ENCODE measurements at regions not wholly inside any gene's neighbourhood (a gene's known extent, or its start where the extent isn't known, plus 50 kb on each side); places are given as distances from the start of the nearest gene placed in this dataset.

DNA sequence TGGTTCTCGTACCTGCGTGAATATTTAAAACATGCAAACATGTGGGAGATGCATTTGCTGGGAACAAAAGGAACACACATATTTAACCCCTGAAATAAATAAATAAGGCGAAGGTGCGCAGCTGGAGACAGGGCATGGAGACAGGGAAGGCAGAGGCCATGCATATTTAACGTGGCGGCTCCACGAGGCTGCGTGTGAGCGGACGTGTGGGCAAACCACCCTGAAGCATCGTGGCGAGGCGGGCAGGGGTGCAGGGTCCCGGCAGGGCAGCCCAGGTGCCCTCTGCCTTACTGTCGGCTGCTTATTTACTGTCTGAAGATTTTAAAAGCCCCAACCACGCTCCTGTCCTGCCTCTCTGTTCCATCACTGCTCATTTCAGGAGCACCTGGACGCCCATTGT, 104.0 kb upstream of the ACTRT2 start:
- Histone ChIP-seq H3K27ac (ENCODE audit: insufficient read depth, low read length) (no peak overlapping the region), H4K91ac (ENCODE audit: insufficient read depth, low read depth, low read length) (no peak overlapping the region), H3K9me1 (ENCODE audit: insufficient read depth, low read length) (no peaks in the 10 kb centered on the region), H3K56ac (ENCODE audit: extremely low read depth, insufficient read depth, low read length) (no peak overlapping the region), H2AK9ac (replicated peaks; ENCODE audit: low read depth, low read length, poor library complexity) (no peak overlapping the region), H3K9ac (ENCODE audit: low read depth, low read length) (no peak overlapping the region), H4K5ac (ENCODE audit: low read depth, low read length) (no peak overlapping the region), H2AFZ (replicated peaks; ENCODE audit: low read length, poor library complexity) (no peak overlapping the region), H2BK15ac (ENCODE audit: low read depth, low read length) (no peak overlapping the region), H2AK5ac (ENCODE audit: low read depth, low read length) (no peak overlapping the region), H4K8ac (ENCODE audit: low read depth in 2 of 2, low read length in 2 of 2) (no peak overlapping the region), H2BK5ac (ENCODE audit: low read depth, low read length, poor library complexity, severe bottlenecking) (no peak overlapping the region), H3K36me3 (ENCODE audit: control insufficient read depth, insufficient read depth, low read length) (no peaks in the 10 kb centered on the region), H3K4ac (ENCODE audit: low read depth, low read length) (no peak overlapping the region), H3K27me3 (ENCODE audit: control insufficient read depth, insufficient read depth, low read length) (no peaks in the 10 kb centered on the region), H2BK120ac (ENCODE audit: low read depth, low read length) (no peak overlapping the region), H3K18ac (ENCODE audit: low read depth, low read length) (no peak overlapping the region), H3K4me1 (ENCODE audit: control insufficient read depth, insufficient read depth, low read length) (no peaks in the 10 kb centered on the region), H3K14ac (replicated peaks; ENCODE audit: low read depth, low read length) (no peak overlapping the region), H4K20me1 (ENCODE audit: insufficient read depth, low read length) (no peaks in the 10 kb centered on the region), H3K4me3 (ENCODE audit: insufficient read depth, low read depth, low read length) (no peak overlapping the region), H2BK20ac (ENCODE audit: low read depth, low read length) (no peak overlapping the region), H3K9me3 (ENCODE audit: control insufficient read depth, insufficient read depth, low read length) (peaks cover 72% of the 10 kb centered on the region), H3K4me2 (ENCODE audit: low read depth, low read length) (no peak overlapping the region), H3K79me1 (ENCODE audit: low read depth in 1 of 2, low read length in 2 of 2) (no peaks in the 10 kb centered on the region), H3K23ac (ENCODE audit: low read depth, low read length) (no peak overlapping the region)
- ATAC-seq (ENCODE audit: low read depth): no peak
- intact Hi-C loops (cut with micrococcal nuclease) (no loop called here), dilution Hi-C loops (cut with HindIII; ENCODE audit: low sequenced_read_pairs, unreplicated experiment) (no loop called here), in situ Hi-C loops (cut with MboI; ENCODE audit: low sequenced_read_pairs) (no loop called here)
- no peak for TF ChIP-seq CHD1 (IDR thresholded peaks at IDR 0.05; ENCODE audit: low read depth, low read length)
- TF ChIP-seq POLR2A (IDR thresholded peaks at IDR 0.05; ENCODE audit: low read depth, low read length): no peak
- no peak for TF ChIP-seq NFE2L2 (IDR thresholded peaks at IDR 0.05; ENCODE audit: low read depth, low read length)
- TF ChIP-seq CEBPB (IDR thresholded peaks at IDR 0.05; ENCODE audit: low read depth, low read length): no peak
- TF ChIP-seq, protein P1, sequence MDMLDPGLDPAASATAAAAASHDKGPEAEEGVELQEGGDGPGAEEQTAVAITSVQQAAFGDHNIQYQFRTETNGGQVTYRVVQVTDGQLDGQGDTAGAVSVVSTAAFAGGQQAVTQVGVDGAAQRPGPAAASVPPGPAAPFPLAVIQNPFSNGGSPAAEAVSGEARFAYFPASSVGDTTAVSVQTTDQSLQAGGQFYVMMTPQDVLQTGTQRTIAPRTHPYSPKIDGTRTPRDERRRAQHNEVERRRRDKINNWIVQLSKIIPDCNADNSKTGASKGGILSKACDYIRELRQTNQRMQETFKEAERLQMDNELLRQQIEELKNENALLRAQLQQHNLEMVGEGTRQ (IDR thresholded peaks at IDR 0.05; ENCODE audit: low read depth, low read length): no peak
- no peak for TF ChIP-seq RCOR1 (IDR thresholded peaks at IDR 0.05; ENCODE audit: insufficient replicate concordance, low read length)
- TF ChIP-seq BHLHE40 (IDR thresholded peaks at IDR 0.05; ENCODE audit: low read depth, low read length): no peak
- no peak for TF ChIP-seq MAZ (IDR thresholded peaks at IDR 0.05; ENCODE audit: borderline replicate concordance, low read depth, low read length)
- no peak for TF ChIP-seq RAD21 (IDR thresholded peaks at IDR 0.05; ENCODE audit: low read length)
- no peak for TF ChIP-seq MAFK (IDR thresholded peaks at IDR 0.05; ENCODE audit: low read depth, low read length)
- TF ChIP-seq SMC3 (IDR thresholded peaks at IDR 0.05; ENCODE audit: low read depth, low read length): no peak
- TF ChIP-seq MXI1 (IDR thresholded peaks at IDR 0.05; ENCODE audit: borderline replicate concordance, low read depth, low read length): no peak
- TF ChIP-seq, protein P2, sequence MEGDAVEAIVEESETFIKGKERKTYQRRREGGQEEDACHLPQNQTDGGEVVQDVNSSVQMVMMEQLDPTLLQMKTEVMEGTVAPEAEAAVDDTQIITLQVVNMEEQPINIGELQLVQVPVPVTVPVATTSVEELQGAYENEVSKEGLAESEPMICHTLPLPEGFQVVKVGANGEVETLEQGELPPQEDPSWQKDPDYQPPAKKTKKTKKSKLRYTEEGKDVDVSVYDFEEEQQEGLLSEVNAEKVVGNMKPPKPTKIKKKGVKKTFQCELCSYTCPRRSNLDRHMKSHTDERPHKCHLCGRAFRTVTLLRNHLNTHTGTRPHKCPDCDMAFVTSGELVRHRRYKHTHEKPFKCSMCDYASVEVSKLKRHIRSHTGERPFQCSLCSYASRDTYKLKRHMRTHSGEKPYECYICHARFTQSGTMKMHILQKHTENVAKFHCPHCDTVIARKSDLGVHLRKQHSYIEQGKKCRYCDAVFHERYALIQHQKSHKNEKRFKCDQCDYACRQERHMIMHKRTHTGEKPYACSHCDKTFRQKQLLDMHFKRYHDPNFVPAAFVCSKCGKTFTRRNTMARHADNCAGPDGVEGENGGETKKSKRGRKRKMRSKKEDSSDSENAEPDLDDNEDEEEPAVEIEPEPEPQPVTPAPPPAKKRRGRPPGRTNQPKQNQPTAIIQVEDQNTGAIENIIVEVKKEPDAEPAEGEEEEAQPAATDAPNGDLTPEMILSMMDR (conservative IDR thresholded peaks at IDR 0.05; ENCODE audit: low read depth, low read length): no peak
- no peak for TF ChIP-seq FOS (IDR thresholded peaks at IDR 0.05; ENCODE audit: low read depth, low read length)
- no peak for TF ChIP-seq RFX5 (IDR thresholded peaks at IDR 0.05; ENCODE audit: low read depth, low read length)
- TF ChIP-seq ELK1 (IDR thresholded peaks at IDR 0.05; ENCODE audit: borderline replicate concordance, low read depth, low read length): no peak
- CTCF ChIA-PET: no interaction called here
- POLR2A ChIA-PET (ENCODE audit: unreplicated experiment): no interaction called here
- 17% methylated on average over 1 of the region's 17 CpGs; no CpG with 5 or more reads in 1 of the 2 experiments for WGBS, 2 experiments (ENCODE audit: extremely low coverage in 2 of 2, insufficient read length in 1 of 2)
- DNase-seq: no peak
- no TSS peak for BruUV-seq (replicated peaks)

Data from IMR-90 (cell line).